K562 (cell line): ENCODE measurements at regions not wholly inside any gene's neighbourhood (a gene's known extent, or its start where the extent isn't known, plus 50 kb on each side); places are given as distances from the start of the nearest gene placed in this dataset.

Experiments used
- ATAC-seq: fragments of 200-7000 bp; cut with Tn5 transposase; 3 replicates; pipeline ENCODE4 v1.9.1; 2020; ENCODE audit warnings: moderate library complexity
- BruUV-seq: library from RNA; stranded (reverse); fragments of 400-500 nt; replicated peaks from 2 replicates; lab custom pipeline; 2021; lab: Mats Ljungman, UMichigan
- CTCF ChIA-PET: fragments of 300-600 bp; formaldehyde crosslinking; extraction: SDS; loops from one replicate; lab custom pipeline; 2021; ENCODE audit warnings: low intra/inter-chr PET ratio; lab: Yijun Ruan, JAX
- POLR2A ChIA-PET: fragments of 300-600, 350-650 bp; sonication (Branson Sonifier 250); formaldehyde crosslinking; extraction: SDS; loops from one replicate; lab custom pipeline; 2021; ENCODE audit warnings: antibody characterized with exemption, inconsistent platforms; lab: Yijun Ruan, JAX
- DNase-seq, 4 experiments: peaks; one replicate each; pipeline versions ENCODE4 v3.0.0 to v3.0.0-alpha.2; 2011 to 2018; ENCODE audit warnings: low spot score in 3 of 4, mixed read lengths in 3 of 4; ENCODE audit errors: extremely low read depth in 1 of 4
- FAIRE-seq: peaks from 2 replicates; lab custom pipeline; 2011; peaks lifted over from hg19 to GRCh38; lab: Jason Lieb, UNC
- H2AFZ ChIP-seq: 2 replicates; pipeline ENCODE4 v1.6.0; 2011; ENCODE audit warnings: low read depth, low read length, control low read depth, inconsistent platforms
- H3K27ac ChIP-seq: fragments of 200-600 bp; 3 replicates; pipeline ENCODE4 v1.8.0; 2011; ENCODE audit warnings: low read depth, mild to moderate bottlenecking, control low read depth, inconsistent platforms, low read length, moderate library complexity, mixed read lengths; ENCODE audit errors: extremely low read depth
- H3K27me3 ChIP-seq, 2 experiments: fragments of 300-600 bp in 1 of 2; 2 replicates in 1 of 2; 3 replicates in 1 of 2; pipeline versions ENCODE4 v1.6.0 to v1.8.0; 2011; ENCODE audit warnings: inconsistent platforms in 2 of 2, low read length in 2 of 2, mild to moderate bottlenecking in 1 of 2, mixed read lengths in 1 of 2, moderate library complexity in 1 of 2; ENCODE audit not compliant: control insufficient read depth in 2 of 2, insufficient read depth in 2 of 2
- H3K36me3 ChIP-seq: fragments of 300-600 bp; 3 replicates; pipeline ENCODE4 v1.8.0; 2011; ENCODE audit warnings: mild to moderate bottlenecking, low read length, inconsistent platforms; ENCODE audit not compliant: control insufficient read depth, insufficient read depth
- H3K4me1 ChIP-seq, 2 experiments: fragments of 200-600 bp in 1 of 2; replicated peaks in 1 of 2; 2 replicates in 1 of 2; 3 replicates in 1 of 2; pipeline versions ENCODE4 v1.5.1 to v1.8.0; 2011; ENCODE audit warnings: inconsistent platforms in 2 of 2, low read length in 2 of 2, mild to moderate bottlenecking in 1 of 2, mixed read lengths in 1 of 2, moderate library complexity in 1 of 2; ENCODE audit not compliant: control insufficient read depth in 2 of 2, insufficient read depth in 2 of 2
- H3K4me2 ChIP-seq: 2 replicates; pipeline ENCODE4 v1.6.1; 2011; ENCODE audit warnings: low read length, control low read depth, inconsistent platforms, mixed read lengths; ENCODE audit not compliant: insufficient read depth
- H3K4me3 ChIP-seq: fragments of 200-600 bp; sonication (generic), shearing (Covaris generic); 2 replicates; pipeline ENCODE4 v1.5.1; 2016; ENCODE audit warnings: control low read depth, inconsistent platforms
- H3K79me2 ChIP-seq: fragments of 200-600 bp; 3 replicates; pipeline ENCODE4 v1.8.0; 2011; ENCODE audit warnings: low read length, inconsistent platforms; ENCODE audit not compliant: control insufficient read depth, insufficient read depth
- H3K9ac ChIP-seq, 2 experiments: 2 replicates each; pipeline versions ENCODE4 v1.6.0 to v1.6.1; 2011; ENCODE audit warnings: low read depth in 2 of 2, low read length in 2 of 2, control low read depth in 1 of 2, inconsistent platforms in 1 of 2, mild to moderate bottlenecking in 1 of 2, mixed read lengths in 1 of 2; ENCODE audit not compliant: insufficient read depth in 1 of 2
- H3K9me1 ChIP-seq: one replicate; pipeline ENCODE4 v1.6.0; 2011; ENCODE audit warnings: inconsistent platforms, mild to moderate bottlenecking, low read length, moderate library complexity; ENCODE audit not compliant: control insufficient read depth, insufficient read depth
- H3K9me3 ChIP-seq: replicated peaks from 2 replicates; pipeline ENCODE4 v1.5.1; 2011; ENCODE audit warnings: low read depth, low read length, inconsistent platforms; ENCODE audit not compliant: control insufficient read depth, insufficient read depth
- H4K20me1 ChIP-seq: replicated peaks from 2 replicates; pipeline ENCODE4 v1.6.1; 2011; ENCODE audit warnings: low read length, inconsistent platforms, mixed read lengths; ENCODE audit not compliant: control insufficient read depth, insufficient read depth
- ATF7 ChIP-seq: fragments of 450-650 bp; IDR thresholded peaks from 2 replicates; pipeline ENCODE4 v1.7.1; 2014; ENCODE audit warnings: mild to moderate bottlenecking, moderate library complexity
- CHAMP1 ChIP-seq: fragments of 450-650 bp; IDR thresholded peaks from 2 replicates; pipeline ENCODE4 v1.6.1; 2016; ENCODE audit warnings: mild to moderate bottlenecking
- EP400 ChIP-seq: fragments of 450-650 bp; IDR thresholded peaks from 2 replicates; pipeline ENCODE4 v1.6.1; 2017; ENCODE audit warnings: antibody characterized with exemption, mild to moderate bottlenecking, moderate library complexity
- ERF ChIP-seq: fragments of 450-650 bp; formaldehyde crosslinking; IDR thresholded peaks from 2 replicates; pipeline ENCODE4 v1.4.0; 2020; ENCODE audit warnings: mild to moderate bottlenecking, mixed read lengths
- HMG20A ChIP-seq: fragments of 450-650 bp; formaldehyde crosslinking; conservative IDR thresholded peaks from 2 replicates; pipeline ENCODE4 v1.4.0; 2020; ENCODE audit warnings: mild to moderate bottlenecking, mixed read lengths
- HNRNPUL1 ChIP-seq: fragments of 200-400 bp; formaldehyde crosslinking; IDR thresholded peaks from 2 replicates; pipeline ENCODE4 v1.6.1; 2017; ENCODE audit warnings: low read length
- MECOM ChIP-seq: fragments of 250-450 bp; sonication (Bioruptor Pico); IDR thresholded peaks from 2 replicates; pipeline ENCODE4 v1.8.0; 2022; ENCODE audit warnings: inconsistent platforms
- PKNOX1 ChIP-seq: fragments of 450-650 bp; IDR thresholded peaks from 2 replicates; pipeline ENCODE4 v1.6.1; 2016
- POLR2AphosphoS5 ChIP-seq: IDR thresholded peaks from 2 replicates; pipeline ENCODE4 v1.6.1; 2011; ENCODE audit warnings: mild to moderate bottlenecking, low read depth, low read length, moderate library complexity; ENCODE audit not compliant: control insufficient read depth, insufficient read depth
- RFX5 ChIP-seq: IDR thresholded peaks from 2 replicates; pipeline ENCODE4 v1.6.1; 2011; ENCODE audit warnings: low read depth, mild to moderate bottlenecking, improper control_type of control experiment, low read length
- SMARCB1 ChIP-seq: IDR thresholded peaks from 2 replicates; pipeline ENCODE4 v1.6.1; 2011; ENCODE audit warnings: improper control_type of control experiment, low read depth; ENCODE audit not compliant: insufficient read length
- TEAD1 ChIP-seq, 2 experiments: fragments of 450-650 bp in 1 of 2; sonication (generic) in 1 of 2; formaldehyde crosslinking; IDR thresholded peaks; 2 replicates each; pipeline versions ENCODE4 v1.4.0 to v1.8.0; 2020 to 2022; ENCODE audit warnings: mild to moderate bottlenecking in 2 of 2, missing genetic modification reagents in 1 of 2
- TRIM24 ChIP-seq, 2 experiments: fragments of 450-650 bp; IDR thresholded peaks; 2 replicates each; pipeline ENCODE4 v1.6.1; 2016
- ZBTB5 ChIP-seq: fragments of 450-650 bp; IDR thresholded peaks from 2 replicates; pipeline ENCODE4 v1.6.1; 2017; ENCODE audit warnings: antibody characterized with exemption
- WGBS: fragments of 100-300 bp; shearing (Covaris generic); methylation state at CpG from one replicate; pipeline ENCODE4 v1.1.6; 2016; ENCODE audit warnings: low coverage, mixed read lengths; ENCODE audit not compliant: insufficient coverage; ENCODE audit errors: missing lambda C conversion rate; 5-methylcytosine and 5-hydroxymethylcytosine counted together
- in situ Hi-C: fragments of 300-500 bp; cut with MboI; formaldehyde crosslinking; loops from 4 replicates; pipeline ENCODE4 v1.15.0; 2018; ENCODE audit warnings: inconsistent platforms, mixed read lengths
- intact Hi-C: fragments of 100-400 bp; cut with micrococcal nuclease; formaldehyde crosslinking; loops from 2 replicates; pipeline ENCODE4 v1.14.2; 2022
- TF ChIP-seq, protein P1 (sequence below): fragments of 250-450 bp; sonication (Bioruptor Pico); IDR thresholded peaks from 2 replicates; pipeline ENCODE4 v1.8.0; 2022; ENCODE audit warnings: inconsistent platforms
- TF ChIP-seq, protein P2 (sequence below): fragments of 450-650 bp; formaldehyde crosslinking; IDR thresholded peaks from 2 replicates; pipeline ENCODE4 v1.4.0; 2020; ENCODE audit warnings: mild to moderate bottlenecking, moderate library complexity

- intact Hi-C loops (no loop called here), in situ Hi-C loops (no loop called here)
- FAIRE-seq, result no peak
- H3K9me1 ChIP-seq, result no peaks in the 10 kb centered on the region
- no peak overlapping the region for H3K9ac ChIP-seq
- no peak overlapping the region for H3K27ac ChIP-seq
- ChIA-PET CTCF (no interaction called here), POLR2A (no interaction called here)
- no peak overlapping the region for H3K4me3 ChIP-seq
- DNase-seq, result no peak
- ATAC-seq, result no peak
- 0% methylated on average over 1 of the region's 1 CpG for WGBS
- BruUV-seq, result no TSS peak
- no peaks in the 10 kb centered on the region for H4K20me1 ChIP-seq
- no peaks in the 10 kb centered on the region for H3K4me1 ChIP-seq
- H3K27me3 ChIP-seq, result no peaks in the 10 kb centered on the region
- H3K9me3 ChIP-seq, result no peaks in the 10 kb centered on the region
- H3K79me2 ChIP-seq, result no peaks in the 10 kb centered on the region
- no peak overlapping the region for H2AFZ ChIP-seq
- no peak overlapping the region for H3K4me2 ChIP-seq
- no peaks in the 10 kb centered on the region for H3K36me3 ChIP-seq
- TF ChIP-seq, protein P1, sequence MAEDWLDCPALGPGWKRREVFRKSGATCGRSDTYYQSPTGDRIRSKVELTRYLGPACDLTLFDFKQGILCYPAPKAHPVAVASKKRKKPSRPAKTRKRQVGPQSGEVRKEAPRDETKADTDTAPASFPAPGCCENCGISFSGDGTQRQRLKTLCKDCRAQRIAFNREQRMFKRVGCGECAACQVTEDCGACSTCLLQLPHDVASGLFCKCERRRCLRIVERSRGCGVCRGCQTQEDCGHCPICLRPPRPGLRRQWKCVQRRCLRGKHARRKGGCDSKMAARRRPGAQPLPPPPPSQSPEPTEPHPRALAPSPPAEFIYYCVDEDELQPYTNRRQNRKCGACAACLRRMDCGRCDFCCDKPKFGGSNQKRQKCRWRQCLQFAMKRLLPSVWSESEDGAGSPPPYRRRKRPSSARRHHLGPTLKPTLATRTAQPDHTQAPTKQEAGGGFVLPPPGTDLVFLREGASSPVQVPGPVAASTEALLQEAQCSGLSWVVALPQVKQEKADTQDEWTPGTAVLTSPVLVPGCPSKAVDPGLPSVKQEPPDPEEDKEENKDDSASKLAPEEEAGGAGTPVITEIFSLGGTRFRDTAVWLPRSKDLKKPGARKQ, result no peak
- no peak for TF ChIP-seq TEAD1 (CRISPR knock-in tag; IDR thresholded peaks at IDR 0.05)
- TF ChIP-seq EP400, result no peak
- TF ChIP-seq MECOM, result no peak
- TF ChIP-seq, protein P2, sequence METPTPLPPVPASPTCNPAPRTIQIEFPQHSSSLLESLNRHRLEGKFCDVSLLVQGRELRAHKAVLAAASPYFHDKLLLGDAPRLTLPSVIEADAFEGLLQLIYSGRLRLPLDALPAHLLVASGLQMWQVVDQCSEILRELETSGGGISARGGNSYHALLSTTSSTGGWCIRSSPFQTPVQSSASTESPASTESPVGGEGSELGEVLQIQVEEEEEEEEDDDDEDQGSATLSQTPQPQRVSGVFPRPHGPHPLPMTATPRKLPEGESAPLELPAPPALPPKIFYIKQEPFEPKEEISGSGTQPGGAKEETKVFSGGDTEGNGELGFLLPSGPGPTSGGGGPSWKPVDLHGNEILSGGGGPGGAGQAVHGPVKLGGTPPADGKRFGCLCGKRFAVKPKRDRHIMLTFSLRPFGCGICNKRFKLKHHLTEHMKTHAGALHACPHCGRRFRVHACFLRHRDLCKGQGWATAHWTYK (CRISPR knock-in tag), result no peak
- TF ChIP-seq CHAMP1, result no peak
- no peak for TF ChIP-seq ZBTB5
- TF ChIP-seq PKNOX1, result no peak
- no peak for TF ChIP-seq RFX5
- no peak for TF ChIP-seq ATF7
- TF ChIP-seq TRIM24 (IDR thresholded peaks at IDR 0.05), result no peak
- TF ChIP-seq HNRNPUL1, result no peak
- TF ChIP-seq SMARCB1, result no peak
- TF ChIP-seq HMG20A, result no peak
- TF ChIP-seq ERF (CRISPR knock-in tag), result no peak
- no peak for TF ChIP-seq POLR2AphosphoS5
These were observed 1491.0 kb upstream of the PIK3C3 start for GRCh38 chr18:40464032-40464431.
